ENCODE measurements at regions not wholly inside any gene's neighbourhood (a gene's known extent, or its start where the extent isn't known, plus 50 kb on each side); places are given as distances from the start of the nearest gene placed in this dataset.
A peak's percentile ranks its signal among the peaks of the same experiment; 100 is the strongest.
"Not testable (repeated sequence)": the region's sequence is repeated elsewhere in the genome, so short reads cannot be mapped to it uniquely, and the experiment has no call there.

- Histone ChIP-seq H3K4me2 (ENCODE audit: low read length) (no peak overlapping the region), H3K27me3 (ENCODE audit: insufficient read depth, low read length) (no peaks in the 10 kb centered on the region), H3K36me3 (ENCODE audit: insufficient read depth, low read length) (no peaks in the 10 kb centered on the region), H3K9me3 (ENCODE audit: insufficient read depth, low read depth, low read length) (no peaks in the 10 kb centered on the region), H3K4me1 (ENCODE audit: insufficient read depth, low read length) (no peaks in the 10 kb centered on the region), H3K79me2 (ENCODE audit: insufficient read depth, low read length) (no peaks in the 10 kb centered on the region), H2AFZ (ENCODE audit: low read depth, low read length) (no peak overlapping the region), H4K20me1 (ENCODE audit: insufficient read depth, low read length) (no peaks in the 10 kb centered on the region), H3K4me3 (ENCODE audit: insufficient read depth, low read depth, low read length) (no peak overlapping the region), H3K9ac (ENCODE audit: low read length) (no peak overlapping the region), H3K27ac (ENCODE audit: low read depth, low read length) (no peak overlapping the region)
- H3K4me3 Mint-ChIP-seq (ENCODE audit: unreplicated experiment) = no peak overlapping the region
- no peak for DNase-seq (ENCODE audit: low read depth)
- no peaks in the 10 kb centered on the region for H3K9me3 Mint-ChIP-seq (ENCODE audit: unreplicated experiment)
- no peaks in the 10 kb centered on the region for H3K4me1 Mint-ChIP-seq (ENCODE audit: low read depth, unreplicated experiment)
- no peak for FAIRE-seq
- TF ChIP-seq CTCF (IDR thresholded peaks at IDR 0.05; ENCODE audit: insufficient read depth, low read depth, low read length) (no peak), EZH2 (IDR thresholded peaks at IDR 0.05; ENCODE audit: insufficient read depth, low read length) (no peak)
- peaks cover 3% of the 10 kb centered on the region for H3K36me3 Mint-ChIP-seq (ENCODE audit: low read depth, unreplicated experiment)
- H3K27ac Mint-ChIP-seq (ENCODE audit: unreplicated experiment) = no peak overlapping the region
- H3K27me3 Mint-ChIP-seq (ENCODE audit: low read depth, unreplicated experiment) = no peaks in the 10 kb centered on the region
Measured at GRCh38 chr6:140789466-140789865, 1343.3 kb upstream of the GJE1 start.

- Mint-ChIP-seq H3K4me3 (ENCODE audit: unreplicated experiment) (no peak overlapping the region), H3K27ac (ENCODE audit: unreplicated experiment) (no peak overlapping the region), H3K36me3 (ENCODE audit: low read depth, unreplicated experiment) (no peaks in the 10 kb centered on the region), H3K4me1 (ENCODE audit: low read depth, unreplicated experiment) (peaks cover 7% of the 10 kb centered on the region), H3K27me3 (ENCODE audit: low read depth, unreplicated experiment) (no peaks in the 10 kb centered on the region), H3K9me3 (ENCODE audit: unreplicated experiment) (no peaks in the 10 kb centered on the region)
- no peaks in the 10 kb centered on the region for H3K36me3 ChIP-seq (ENCODE audit: insufficient read depth, low read length)
- no peak overlapping the region for H2AFZ ChIP-seq (ENCODE audit: low read depth, low read length)
- no peaks in the 10 kb centered on the region for H4K20me1 ChIP-seq (ENCODE audit: insufficient read depth, low read length)
- DNase-seq (ENCODE audit: low read depth) = no peak
- H3K9me3 ChIP-seq (ENCODE audit: insufficient read depth, low read depth, low read length) = no peaks in the 10 kb centered on the region
- no peaks in the 10 kb centered on the region for H3K27me3 ChIP-seq (ENCODE audit: insufficient read depth, low read length)
- H3K79me2 ChIP-seq (ENCODE audit: insufficient read depth, low read length) = no peaks in the 10 kb centered on the region
- no peak overlapping the region for H3K4me2 ChIP-seq (ENCODE audit: low read length)
- no peak overlapping the region for H3K4me3 ChIP-seq (ENCODE audit: insufficient read depth, low read depth, low read length)
- no peak for FAIRE-seq
- no peaks in the 10 kb centered on the region for H3K4me1 ChIP-seq (ENCODE audit: insufficient read depth, low read length)
- TF ChIP-seq EZH2 (IDR thresholded peaks at IDR 0.05; ENCODE audit: insufficient read depth, low read length) (no peak), CTCF (IDR thresholded peaks at IDR 0.05; ENCODE audit: insufficient read depth, low read depth, low read length) (no peak)
- no peak overlapping the region for H3K9ac ChIP-seq (ENCODE audit: low read length)
- no peak overlapping the region for H3K27ac ChIP-seq (ENCODE audit: low read depth, low read length)
Measured at GRCh38 chr6:140785926-140786325, 1346.8 kb upstream of the GJE1 start.

GRCh38 chr6:140784573-140784972 lies 1348.2 kb upstream of the GJE1 start:
- H3K4me3 Mint-ChIP-seq (ENCODE audit: unreplicated experiment) = no peak overlapping the region
- no peaks in the 10 kb centered on the region for H3K27me3 ChIP-seq (ENCODE audit: insufficient read depth, low read length)
- no peaks in the 10 kb centered on the region for H3K9me3 ChIP-seq (ENCODE audit: insufficient read depth, low read depth, low read length)
- peak; percentile 20 for DNase-seq (ENCODE audit: low read depth)
- no peaks in the 10 kb centered on the region for H3K79me2 ChIP-seq (ENCODE audit: insufficient read depth, low read length)
- no peaks in the 10 kb centered on the region for H4K20me1 ChIP-seq (ENCODE audit: insufficient read depth, low read length)
- no peak overlapping the region for H3K9ac ChIP-seq (ENCODE audit: low read length)
- H3K4me2 ChIP-seq (ENCODE audit: low read length) = no peak overlapping the region
- H3K9me3 Mint-ChIP-seq (ENCODE audit: unreplicated experiment) = peaks cover 5% of the 10 kb centered on the region
- no peak overlapping the region for H3K27ac Mint-ChIP-seq (ENCODE audit: unreplicated experiment)
- no peak overlapping the region for H2AFZ ChIP-seq (ENCODE audit: low read depth, low read length)
- H3K36me3 ChIP-seq (ENCODE audit: insufficient read depth, low read length) = no peaks in the 10 kb centered on the region
- H3K27me3 Mint-ChIP-seq (ENCODE audit: low read depth, unreplicated experiment) = no peaks in the 10 kb centered on the region
- H3K4me1 Mint-ChIP-seq (ENCODE audit: low read depth, unreplicated experiment) = peaks cover 7% of the 10 kb centered on the region
- no peak for TF ChIP-seq EZH2 (IDR thresholded peaks at IDR 0.05; ENCODE audit: insufficient read depth, low read length)
- TF ChIP-seq CTCF (IDR thresholded peaks at IDR 0.05; ENCODE audit: insufficient read depth, low read depth, low read length) = no peak
- H3K36me3 Mint-ChIP-seq (ENCODE audit: low read depth, unreplicated experiment) = no peaks in the 10 kb centered on the region
- H3K4me3 ChIP-seq (ENCODE audit: insufficient read depth, low read depth, low read length) = no peak overlapping the region
- peak; percentile 43 for FAIRE-seq
- no peaks in the 10 kb centered on the region for H3K4me1 ChIP-seq (ENCODE audit: insufficient read depth, low read length)
- no peak overlapping the region for H3K27ac ChIP-seq (ENCODE audit: low read depth, low read length)

- not testable (repeated sequence) for H3K4me1 ChIP-seq (ENCODE audit: insufficient read depth, low read length); H3K36me3 Mint-ChIP-seq (ENCODE audit: low read depth, unreplicated experiment); H2AFZ ChIP-seq (ENCODE audit: low read depth, low read length); H3K79me2 ChIP-seq (ENCODE audit: insufficient read depth, low read length); H3K27me3 Mint-ChIP-seq (ENCODE audit: low read depth, unreplicated experiment); H3K9me3 Mint-ChIP-seq (ENCODE audit: unreplicated experiment); H4K20me1 ChIP-seq (ENCODE audit: insufficient read depth, low read length); H3K4me2 ChIP-seq (ENCODE audit: low read length); H3K9ac ChIP-seq (ENCODE audit: low read length); H3K4me1 Mint-ChIP-seq (ENCODE audit: low read depth, unreplicated experiment); H3K27ac Mint-ChIP-seq (ENCODE audit: unreplicated experiment); H3K27ac ChIP-seq (ENCODE audit: low read depth, low read length); H3K9me3 ChIP-seq (ENCODE audit: insufficient read depth, low read depth, low read length); H3K27me3 ChIP-seq (ENCODE audit: insufficient read depth, low read length); H3K4me3 ChIP-seq (ENCODE audit: insufficient read depth, low read depth, low read length); H3K36me3 ChIP-seq (ENCODE audit: insufficient read depth, low read length); H3K4me3 Mint-ChIP-seq (ENCODE audit: unreplicated experiment)
- peak; percentile 33 for DNase-seq (ENCODE audit: low read depth)
- peak; percentile 69 for FAIRE-seq
Measured at GRCh38 chr6:140783504-140783903, 1349.2 kb upstream of the GJE1 start.
